ENCODE measurements at regions not wholly inside any gene's neighbourhood (a gene's known extent, or its start where the extent isn't known, plus 50 kb on each side); places are given as distances from the start of the nearest gene placed in this dataset.

DNA sequence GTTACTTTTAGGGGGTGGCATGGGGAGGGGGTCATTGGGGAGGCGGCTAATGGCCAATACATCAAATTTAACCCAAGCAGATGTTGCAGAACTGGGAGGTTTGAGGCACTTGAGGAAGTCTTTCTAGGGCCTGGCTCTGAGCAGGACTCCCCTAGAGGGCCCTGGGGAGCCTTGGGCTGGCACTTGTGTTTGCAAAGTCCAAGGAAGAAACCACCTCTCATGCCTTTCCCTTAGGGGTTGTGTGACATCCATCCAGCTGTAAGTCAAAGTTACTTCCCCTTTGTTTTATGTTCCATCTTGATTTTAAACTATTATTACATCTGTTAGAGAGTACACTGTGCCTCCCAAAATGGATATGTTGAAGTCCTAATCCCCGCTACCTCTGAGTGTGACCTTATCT is 159.9 kb downstream of the KATNAL1 start:
- H3K4me2 ChIP-seq (ENCODE audit: low read length), result no peak overlapping the region
- H2BK12ac ChIP-seq (ENCODE audit: low read length), result no peak overlapping the region
- H3K27ac ChIP-seq (ENCODE audit: low read depth, low read length), result no peak overlapping the region
- no peak overlapping the region for H2AFZ ChIP-seq (ENCODE audit: insufficient read depth, low read length, poor library complexity)
- H3K18ac ChIP-seq (ENCODE audit: low read length), result no peak overlapping the region
- H3K4me3 ChIP-seq (ENCODE audit: low read depth, low read length), result no peak overlapping the region
- H2BK5ac ChIP-seq (ENCODE audit: low read depth, low read length, poor library complexity), result no peak overlapping the region
- no peak overlapping the region for H3K9ac ChIP-seq (ENCODE audit: low read length)
- H3K36me3 ChIP-seq (ENCODE audit: control insufficient read depth in 1 of 2, insufficient read depth in 2 of 2, low read length in 2 of 2), result no peaks in the 10 kb centered on the region
- no peak overlapping the region for H2AK5ac ChIP-seq (ENCODE audit: low read length)
- no peak overlapping the region for H3K23ac ChIP-seq (ENCODE audit: low read length)
- H3K27me3 ChIP-seq (ENCODE audit: insufficient read depth, low read length), result no peaks in the 10 kb centered on the region
- no CpG with 5 or more reads among the region's 2 CpGs for WGBS (ENCODE audit: extremely low coverage, insufficient coverage, insufficient read length)
- H4K12ac ChIP-seq (ENCODE audit: low read depth, low read length), result no peak overlapping the region
- no peak overlapping the region for H4K8ac ChIP-seq (ENCODE audit: low read depth, low read length)
- peaks cover 6% of the 10 kb centered on the region for H3K79me2 ChIP-seq (ENCODE audit: control insufficient read depth, insufficient read depth, low read length, poor library complexity)
- H2BK120ac ChIP-seq (ENCODE audit: insufficient read depth, low read length, poor library complexity), result no peak overlapping the region
- no peak for DNase-seq
- H3K4ac ChIP-seq (ENCODE audit: low read depth, low read length), result no peak overlapping the region
- peaks cover 9 to 12% of the 10 kb centered on the region in 2 experiments for H3K4me1 ChIP-seq (ENCODE audit: control insufficient read depth in 1 of 2, insufficient read depth in 2 of 2, low read length in 2 of 2)
- no peak overlapping the region for H3K14ac ChIP-seq (ENCODE audit: low read length)
- no peaks in the 10 kb centered on the region for H3K9me3 ChIP-seq (ENCODE audit: insufficient read depth, low read depth, low read length)
- peaks cover 19% of the 10 kb centered on the region for H3K79me1 ChIP-seq (ENCODE audit: low read length)
- no peak overlapping the region for H4K91ac ChIP-seq (ENCODE audit: low read depth, low read length)

DNA sequence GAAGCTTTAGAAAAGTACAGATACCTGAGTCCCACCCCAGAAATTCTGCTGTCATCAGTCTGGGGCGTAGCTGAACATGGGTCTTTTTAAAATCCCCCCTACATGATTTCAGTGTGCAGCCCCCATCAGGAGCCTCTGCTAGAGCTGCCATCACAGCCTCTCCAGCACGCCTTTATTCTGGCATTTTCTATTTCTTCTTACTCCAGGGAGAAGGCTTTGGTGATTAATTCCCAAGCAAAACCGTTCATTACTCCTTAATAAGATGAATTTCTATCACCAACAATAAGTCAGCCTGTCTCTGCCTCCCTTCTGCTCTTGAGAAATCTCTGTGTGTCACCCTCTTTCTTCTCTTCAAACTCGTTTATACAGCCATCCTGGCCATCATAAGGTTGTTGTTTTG is 160.3 kb downstream of the KATNAL1 start:
- H3K23ac ChIP-seq (ENCODE audit: low read length), result no peak overlapping the region
- WGBS (ENCODE audit: extremely low coverage, insufficient coverage, insufficient read length), result no CpG with 5 or more reads among the region's 4 CpGs

DNA sequence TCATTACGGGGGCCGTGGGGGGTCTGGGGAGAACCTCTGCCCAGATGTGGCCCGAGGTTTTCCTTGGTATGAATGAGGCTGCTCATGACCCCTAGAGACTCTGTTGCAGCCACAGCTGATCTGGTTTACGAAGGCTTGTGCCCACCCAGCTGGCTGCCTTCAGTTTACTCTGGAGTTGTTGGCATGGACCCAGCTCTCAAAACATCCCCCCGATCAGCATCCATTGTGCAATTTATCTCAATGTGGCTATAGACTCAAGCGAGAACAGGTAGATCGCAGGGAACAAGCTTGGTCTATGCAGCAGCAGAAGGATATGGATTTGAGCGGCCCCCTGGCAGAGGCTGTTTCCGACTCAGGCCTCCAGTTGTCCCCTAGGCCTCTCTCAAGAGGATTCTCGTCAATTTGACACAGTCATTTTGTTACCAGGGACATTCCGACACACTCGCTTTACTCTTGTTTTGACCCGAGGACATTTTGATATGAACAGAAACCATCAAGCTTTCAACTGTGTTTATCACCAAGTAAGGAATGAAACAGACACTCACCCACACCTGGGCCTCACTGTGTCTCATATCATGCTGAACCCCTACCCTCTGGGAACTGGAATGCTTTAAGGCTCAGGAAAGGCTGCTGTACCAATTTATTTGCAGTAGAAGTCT is 161.5 kb downstream of the KATNAL1 start:
- H3K4me3 ChIP-seq (ENCODE audit: low read depth, low read length), result no peak overlapping the region
- no peak overlapping the region for H3K4me2 ChIP-seq (ENCODE audit: low read length)
- H3K4ac ChIP-seq (ENCODE audit: low read depth, low read length), result no peak overlapping the region
- peak overlapping the region; percentile 20 for H2BK12ac ChIP-seq (ENCODE audit: low read length)
- H3K14ac ChIP-seq (ENCODE audit: low read length), result no peak overlapping the region
- no peak for DNase-seq
- peaks cover 19 to 22% of the 10 kb centered on the region in 2 experiments for H3K4me1 ChIP-seq (ENCODE audit: control insufficient read depth in 1 of 2, insufficient read depth in 2 of 2, low read length in 2 of 2)
- peaks cover 33% of the 10 kb centered on the region for H3K79me1 ChIP-seq (ENCODE audit: low read length)
- H3K9me3 ChIP-seq (ENCODE audit: insufficient read depth, low read depth, low read length), result no peaks in the 10 kb centered on the region
- peak overlapping the region; percentile 53 for H4K91ac ChIP-seq (ENCODE audit: low read depth, low read length)
- no peak overlapping the region for H3K9ac ChIP-seq (ENCODE audit: low read length)
- H3K18ac ChIP-seq (ENCODE audit: low read length), result no peak overlapping the region
- no peak overlapping the region for H3K27ac ChIP-seq (ENCODE audit: low read depth, low read length)
- H3K23ac ChIP-seq (ENCODE audit: low read length), result no peak overlapping the region
- H4K8ac ChIP-seq (ENCODE audit: low read depth, low read length), result peak overlapping the region; percentile 7
- H3K36me3 ChIP-seq (ENCODE audit: control insufficient read depth in 1 of 2, insufficient read depth in 2 of 2, low read length in 2 of 2), result no peaks in the 10 kb centered on the region
- no peaks in the 10 kb centered on the region for H3K27me3 ChIP-seq (ENCODE audit: insufficient read depth, low read length)
- H2BK5ac ChIP-seq (ENCODE audit: low read depth, low read length, poor library complexity), result peak overlapping the region; percentile 46
- H3K79me2 ChIP-seq (ENCODE audit: control insufficient read depth, insufficient read depth, low read length, poor library complexity), result peaks cover 6% of the 10 kb centered on the region
- H2BK120ac ChIP-seq (ENCODE audit: insufficient read depth, low read length, poor library complexity), result peak overlapping the region; percentile 3
- H2AK5ac ChIP-seq (ENCODE audit: low read length), result no peak overlapping the region
- no peak overlapping the region for H2AFZ ChIP-seq (ENCODE audit: insufficient read depth, low read length, poor library complexity)
- H4K12ac ChIP-seq (ENCODE audit: low read depth, low read length), result no peak overlapping the region
- WGBS (ENCODE audit: extremely low coverage, insufficient coverage, insufficient read length), result no CpG with 5 or more reads among the region's 13 CpGs

More for the DNA sequence above, 160.3 kb downstream of the KATNAL1 start:
- Histone ChIP-seq H4K91ac (ENCODE audit: low read depth, low read length) (peak overlapping the region; percentile 57), H3K14ac (ENCODE audit: low read length) (no peak overlapping the region), H2BK12ac (ENCODE audit: low read length) (no peak overlapping the region), H3K9me3 (ENCODE audit: insufficient read depth, low read depth, low read length) (no peaks in the 10 kb centered on the region), H3K9ac (ENCODE audit: low read length) (no peak overlapping the region), H3K79me2 (ENCODE audit: control insufficient read depth, insufficient read depth, low read length, poor library complexity) (peaks cover 6% of the 10 kb centered on the region), H3K4me1 (ENCODE audit: control insufficient read depth in 1 of 2, insufficient read depth in 2 of 2, low read length in 2 of 2) (peaks cover 9 to 14% of the 10 kb centered on the region in 2 experiments), H3K4me2 (ENCODE audit: low read length) (no peak overlapping the region), H3K27me3 (ENCODE audit: insufficient read depth, low read length) (no peaks in the 10 kb centered on the region), H4K8ac (ENCODE audit: low read depth, low read length) (no peak overlapping the region), H3K18ac (ENCODE audit: low read length) (no peak overlapping the region), H4K12ac (ENCODE audit: low read depth, low read length) (no peak overlapping the region), H2BK120ac (ENCODE audit: insufficient read depth, low read length, poor library complexity) (no peak overlapping the region), H3K36me3 (ENCODE audit: control insufficient read depth in 1 of 2, insufficient read depth in 2 of 2, low read length in 2 of 2) (no peaks in the 10 kb centered on the region), H3K4ac (ENCODE audit: low read depth, low read length) (no peak overlapping the region), H2BK5ac (ENCODE audit: low read depth, low read length, poor library complexity) (no peak overlapping the region), H3K27ac (ENCODE audit: low read depth, low read length) (no peak overlapping the region), H2AFZ (ENCODE audit: insufficient read depth, low read length, poor library complexity) (no peak overlapping the region), H2AK5ac (ENCODE audit: low read length) (no peak overlapping the region), H3K79me1 (ENCODE audit: low read length) (peaks cover 21% of the 10 kb centered on the region), H3K4me3 (ENCODE audit: low read depth, low read length) (no peak overlapping the region)
- DNase-seq, result no peak

DNA sequence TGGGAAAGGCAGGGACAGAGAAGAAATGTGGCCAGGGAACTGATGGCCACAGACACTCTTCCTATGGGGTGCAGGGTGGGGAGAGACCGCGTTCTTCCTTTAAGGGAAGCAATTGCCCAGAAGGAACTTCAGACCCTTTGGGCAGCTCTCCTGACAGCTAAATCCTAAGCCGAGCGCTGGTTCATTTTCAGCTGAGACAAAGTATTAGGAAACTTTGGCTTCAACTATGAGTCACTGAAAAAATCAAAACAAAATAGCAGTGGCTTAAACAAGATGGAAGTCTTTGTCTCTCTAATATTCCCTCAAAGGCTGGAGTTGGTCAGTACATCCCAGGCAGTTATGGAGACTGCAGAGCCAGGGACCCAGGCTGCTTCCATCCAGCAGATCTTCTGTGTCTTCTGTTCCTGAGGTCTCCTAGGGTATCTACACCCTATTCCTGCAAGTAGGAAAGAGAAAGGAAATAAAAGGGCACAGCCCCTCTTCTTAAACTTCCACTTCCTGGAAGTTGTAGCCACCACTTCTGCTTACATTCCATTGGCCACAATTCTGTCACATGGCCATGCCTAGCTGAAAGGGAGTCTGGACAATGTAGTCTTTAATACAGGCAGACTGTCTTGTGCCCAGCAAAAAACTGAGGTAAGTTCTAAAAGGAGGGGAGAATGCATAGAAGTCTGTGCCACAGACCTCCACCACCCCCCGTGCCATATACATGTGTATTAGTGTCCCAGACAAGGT is 163.5 kb downstream of the KATNAL1 start:
- Histone ChIP-seq H3K4ac (ENCODE audit: low read depth, low read length) (peak overlapping the region; percentile 77), H4K12ac (ENCODE audit: low read depth, low read length) (peak overlapping the region; percentile 57), H3K23ac (ENCODE audit: low read length) (no peak overlapping the region), H3K18ac (ENCODE audit: low read length) (peak overlapping the region; percentile 94), H4K91ac (ENCODE audit: low read depth, low read length) (peak overlapping the region; percentile 98), H3K79me2 (ENCODE audit: control insufficient read depth, insufficient read depth, low read length, poor library complexity) (peaks cover 6% of the 10 kb centered on the region), H3K4me1 (ENCODE audit: control insufficient read depth in 1 of 2, insufficient read depth in 2 of 2, low read length in 2 of 2) (peaks cover 18 to 22% of the 10 kb centered on the region in 2 experiments), H3K4me2 (ENCODE audit: low read length) (no peak overlapping the region), H2AK5ac (ENCODE audit: low read length) (peak overlapping the region; percentile 72), H2BK120ac (ENCODE audit: insufficient read depth, low read length, poor library complexity) (peak overlapping the region; percentile 96), H3K14ac (ENCODE audit: low read length) (peak overlapping the region; percentile 94), H3K9me3 (ENCODE audit: insufficient read depth, low read depth, low read length) (peaks cover 2% of the 10 kb centered on the region), H3K4me3 (ENCODE audit: low read depth, low read length) (no peak overlapping the region), H3K36me3 (ENCODE audit: control insufficient read depth in 1 of 2, insufficient read depth in 2 of 2, low read length in 2 of 2) (no peaks in the 10 kb centered on the region), H2BK12ac (ENCODE audit: low read length) (peak overlapping the region; percentile 91), H3K27ac (ENCODE audit: low read depth, low read length) (peak overlapping the region; percentile 99), H3K9ac (ENCODE audit: low read length) (no peak overlapping the region), H2BK5ac (ENCODE audit: low read depth, low read length, poor library complexity) (peak overlapping the region; percentile 91), H4K8ac (ENCODE audit: low read depth, low read length) (peak overlapping the region; percentile 67), H3K79me1 (ENCODE audit: low read length) (peaks cover 41% of the 10 kb centered on the region), H2AFZ (ENCODE audit: insufficient read depth, low read length, poor library complexity) (peak overlapping the region; percentile 27), H3K27me3 (ENCODE audit: insufficient read depth, low read length) (no peaks in the 10 kb centered on the region)
- WGBS (ENCODE audit: extremely low coverage, insufficient coverage, insufficient read length), result no CpG with 5 or more reads among the region's 5 CpGs
- DNase-seq, result peak in 1 of 2 donors; percentile 26
